ENCODE measurements at regions not wholly inside any gene's neighbourhood (a gene's known extent, or its start where the extent isn't known, plus 50 kb on each side); places are given as distances from the start of the nearest gene placed in this dataset.

- H3K36me3 ChIP-seq (replicated peaks; ENCODE audit: insufficient read depth, low read length) = no peaks in the 10 kb centered on the region
- H3K4me3 ChIP-seq (ENCODE audit: low read length) = no peak overlapping the region
- no peak overlapping the region for H2AFZ ChIP-seq (ENCODE audit: low read length)
- H3K27ac ChIP-seq (ENCODE audit: low read length) = no peak overlapping the region
- no peak for DNase-seq
- TF ChIP-seq EZH2 (optimal IDR thresholded peaks at IDR 0.05; ENCODE audit: low read depth, low read length) (no peak), CTCF (IDR thresholded peaks at IDR 0.05; ENCODE audit: low read length) (no peak), EZH2phosphoT487 (IDR thresholded peaks at IDR 0.05; ENCODE audit: low read length) (no peak)
- no peaks in the 10 kb centered on the region for H3K79me2 ChIP-seq (ENCODE audit: low read length)
- no peaks in the 10 kb centered on the region for H3K9me2 ChIP-seq (replicated peaks; ENCODE audit: insufficient read depth, low read length)
- no peaks in the 10 kb centered on the region for H4K20me1 ChIP-seq (ENCODE audit: insufficient read depth, low read length)
- H3K9me3 ChIP-seq (replicated peaks; ENCODE audit: insufficient read depth, low read length) = no peaks in the 10 kb centered on the region
- H3K9ac ChIP-seq (ENCODE audit: low read length) = no peak overlapping the region
- H3K4me2 ChIP-seq (ENCODE audit: low read depth, low read length) = no peak overlapping the region
- H3K27me3 ChIP-seq (replicated peaks; ENCODE audit: insufficient read depth, low read length) = no peaks in the 10 kb centered on the region
- no peaks in the 10 kb centered on the region for H3K4me1 ChIP-seq (ENCODE audit: low read length)
- H3F3A ChIP-seq (ENCODE audit: insufficient read depth, low read length) = no peaks in the 10 kb centered on the region
These were observed 346.8 kb upstream of the FAM174A start for GRCh38 chr5:100188339-100188738.

GRCh38 chr5:100186181-100186580 is 349.0 kb upstream of the FAM174A start:
- TF ChIP-seq EZH2 (optimal IDR thresholded peaks at IDR 0.05; ENCODE audit: low read depth, low read length) (no peak), EZH2phosphoT487 (IDR thresholded peaks at IDR 0.05; ENCODE audit: low read length) (no peak), CTCF (IDR thresholded peaks at IDR 0.05; ENCODE audit: low read length) (no peak)
- Histone ChIP-seq H3K4me1 (ENCODE audit: low read length) (no peaks in the 10 kb centered on the region), H3K27ac (ENCODE audit: low read length) (no peak overlapping the region), H3K9me2 (replicated peaks; ENCODE audit: insufficient read depth, low read length) (no peaks in the 10 kb centered on the region), H3K9me3 (replicated peaks; ENCODE audit: insufficient read depth, low read length) (no peaks in the 10 kb centered on the region), H3K4me2 (ENCODE audit: low read depth, low read length) (peak overlapping the region; percentile 25; the same call in 1 of the 2 replicates), H3K9ac (ENCODE audit: low read length) (no peak overlapping the region), H2AFZ (ENCODE audit: low read length) (no peak overlapping the region), H3K79me2 (ENCODE audit: low read length) (no peaks in the 10 kb centered on the region), H3K4me3 (ENCODE audit: low read length) (no peak overlapping the region), H3K27me3 (replicated peaks; ENCODE audit: insufficient read depth, low read length) (no peaks in the 10 kb centered on the region), H4K20me1 (ENCODE audit: insufficient read depth, low read length) (no peaks in the 10 kb centered on the region), H3K36me3 (replicated peaks; ENCODE audit: insufficient read depth, low read length) (no peaks in the 10 kb centered on the region), H3F3A (ENCODE audit: insufficient read depth, low read length) (no peaks in the 10 kb centered on the region)
- DNase-seq = no peak

GRCh38 chr5:100182402-100182801 is 352.8 kb upstream of the FAM174A start:
- H3K4me3 ChIP-seq (ENCODE audit: low read length) = no peak overlapping the region
- no peaks in the 10 kb centered on the region for H3K4me1 ChIP-seq (ENCODE audit: low read length)
- TF ChIP-seq CTCF (IDR thresholded peaks at IDR 0.05; ENCODE audit: low read length) = no peak
- TF ChIP-seq EZH2phosphoT487 (IDR thresholded peaks at IDR 0.05; ENCODE audit: low read length) = no peak
- TF ChIP-seq EZH2 (optimal IDR thresholded peaks at IDR 0.05; ENCODE audit: low read depth, low read length) = no peak

More at GRCh38 chr5:100182402-100182801, 352.8 kb upstream of the FAM174A start:
- no peaks in the 10 kb centered on the region for H4K20me1 ChIP-seq (ENCODE audit: insufficient read depth, low read length)
- no peaks in the 10 kb centered on the region for H3K27me3 ChIP-seq (replicated peaks; ENCODE audit: insufficient read depth, low read length)
- H3K79me2 ChIP-seq (ENCODE audit: low read length) = no peaks in the 10 kb centered on the region
- no peak overlapping the region for H2AFZ ChIP-seq (ENCODE audit: low read length)
- H3K4me2 ChIP-seq (ENCODE audit: low read depth, low read length) = no peak overlapping the region
- DNase-seq = no peak
- no peak overlapping the region for H3K27ac ChIP-seq (ENCODE audit: low read length)
- no peak overlapping the region for H3K9ac ChIP-seq (ENCODE audit: low read length)
- H3K9me3 ChIP-seq (replicated peaks; ENCODE audit: insufficient read depth, low read length) = no peaks in the 10 kb centered on the region
- no peaks in the 10 kb centered on the region for H3K9me2 ChIP-seq (replicated peaks; ENCODE audit: insufficient read depth, low read length)
- no peaks in the 10 kb centered on the region for H3K36me3 ChIP-seq (replicated peaks; ENCODE audit: insufficient read depth, low read length)
- H3F3A ChIP-seq (ENCODE audit: insufficient read depth, low read length) = no peaks in the 10 kb centered on the region

All from MM.1S (cell line).